HG03039 (cell line): ENCODE measurements at regions not wholly inside any gene's neighbourhood (a gene's known extent, or its start where the extent isn't known, plus 50 kb on each side); places are given as distances from the start of the nearest gene placed in this dataset.

Source experiments
- ATAC-seq: cut with Tn5 transposase; IDR thresholded peaks from one replicate; pipeline ENCODE4 v1.9.1; 2021; ENCODE audit warnings: mild to moderate bottlenecking, moderate library complexity; ENCODE audit not compliant: unreplicated experiment

DNA sequence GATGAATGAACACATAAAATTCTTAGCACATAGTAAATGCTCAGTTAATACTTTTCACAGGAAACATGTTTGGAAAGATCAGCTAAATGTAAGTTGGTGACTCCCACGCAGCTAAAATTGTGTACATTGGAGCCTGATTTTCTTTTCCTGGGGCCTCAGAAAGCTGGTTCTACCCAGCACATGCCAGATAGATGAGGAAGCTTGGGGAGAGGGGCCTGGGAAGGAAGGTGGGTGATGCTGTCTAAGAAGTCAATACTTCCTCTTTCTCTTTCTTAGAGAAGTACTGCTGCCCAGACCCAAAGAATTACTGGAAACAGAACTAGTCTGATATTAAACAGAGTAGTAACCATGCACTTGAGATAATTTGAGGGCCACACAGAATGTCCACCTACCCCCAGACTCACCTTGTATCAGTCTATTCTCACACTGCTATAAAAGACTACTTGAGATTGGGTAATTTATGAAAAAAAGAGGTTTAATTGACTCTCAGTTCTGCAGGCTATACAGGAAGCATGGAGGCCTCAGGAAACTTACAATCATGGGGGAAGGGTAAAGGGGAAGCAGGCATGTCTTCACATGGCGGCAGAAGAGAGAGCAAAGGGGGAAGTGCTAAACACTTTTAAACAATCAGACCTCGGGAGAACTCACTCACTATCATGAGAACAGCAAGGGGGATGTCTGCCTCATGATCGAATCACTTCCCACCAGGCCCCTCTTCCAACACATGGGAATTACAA lies 123.3 kb upstream of the MED13L start:
- ATAC-seq, result no peak

DNA sequence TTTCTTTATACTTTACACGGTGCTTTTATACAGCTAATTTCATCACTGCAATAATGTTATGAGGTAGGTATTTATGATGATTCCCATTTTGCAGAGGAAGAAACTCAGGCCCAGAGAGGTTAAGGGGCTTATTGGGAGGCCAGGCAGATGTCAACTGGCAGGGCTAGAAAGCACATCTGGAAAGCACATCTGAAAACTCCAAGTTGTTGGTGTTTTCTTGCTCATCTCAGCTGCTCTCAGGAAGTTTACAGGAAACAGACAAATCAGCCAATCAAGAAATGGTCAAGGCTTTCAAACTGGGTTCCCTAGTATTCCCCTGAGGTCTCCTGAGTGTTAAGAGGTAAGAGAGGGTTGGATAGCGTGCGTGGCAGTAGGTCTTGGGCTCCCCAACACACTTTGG lies 124.1 kb upstream of the MED13L start:
- no peak for ATAC-seq

DNA sequence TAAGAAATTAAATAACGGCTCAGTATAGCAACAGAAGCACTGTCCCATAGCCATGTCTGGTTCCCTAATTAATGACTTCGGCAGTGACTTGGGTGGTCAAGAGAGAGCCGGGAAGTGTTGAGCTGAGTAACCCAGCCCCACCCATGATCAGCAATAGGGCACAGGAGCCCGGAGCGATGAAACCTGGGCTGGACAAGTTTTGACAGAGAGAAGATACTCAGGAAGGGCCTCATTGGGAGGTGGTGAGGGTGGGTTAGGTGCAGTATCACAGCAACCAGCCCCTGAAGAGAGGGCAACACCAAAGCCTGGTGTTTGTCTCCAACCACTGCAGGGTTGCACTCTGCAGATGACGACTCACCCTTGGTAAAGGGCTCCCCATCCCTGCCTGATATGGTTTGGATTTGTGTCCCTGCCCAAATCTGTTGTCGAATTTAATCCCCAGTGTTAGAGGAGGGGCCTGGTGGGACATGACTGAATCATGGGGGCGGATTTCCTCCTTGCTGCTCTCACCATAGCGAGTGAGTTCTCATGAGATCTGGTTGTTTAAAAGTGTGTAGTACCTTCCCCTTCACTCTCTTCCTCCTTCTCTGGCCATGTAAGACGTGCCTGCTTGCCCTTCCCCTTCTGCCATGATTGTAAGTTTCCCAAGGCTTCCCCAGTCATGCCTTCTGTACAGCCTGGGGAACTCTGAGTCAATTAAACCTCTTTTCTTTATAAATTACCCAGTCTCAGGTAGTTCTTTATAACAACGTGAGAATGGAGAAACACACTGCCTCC lies 124.9 kb upstream of the MED13L start:
- no peak for ATAC-seq

DNA sequence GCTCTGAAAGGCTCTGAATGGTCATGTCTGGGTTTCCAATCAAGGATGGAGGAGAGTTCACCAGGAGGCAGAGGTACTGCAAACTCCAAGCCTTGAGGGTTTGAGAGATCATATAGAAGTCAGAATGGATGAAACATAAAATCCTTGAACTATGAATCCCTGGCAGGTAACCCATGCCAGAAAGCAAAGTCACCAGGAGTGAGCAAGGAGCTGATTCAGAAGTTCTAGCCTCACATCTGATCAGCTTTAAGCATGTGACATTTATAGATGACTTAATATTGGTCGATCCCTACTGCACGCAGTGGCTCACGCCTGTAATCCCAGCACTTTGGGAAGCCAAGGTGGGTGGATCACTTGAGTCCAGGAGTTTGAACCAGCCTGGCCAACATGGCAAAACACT lies 126.1 kb upstream of the MED13L start:
- ATAC-seq, result no peak

DNA sequence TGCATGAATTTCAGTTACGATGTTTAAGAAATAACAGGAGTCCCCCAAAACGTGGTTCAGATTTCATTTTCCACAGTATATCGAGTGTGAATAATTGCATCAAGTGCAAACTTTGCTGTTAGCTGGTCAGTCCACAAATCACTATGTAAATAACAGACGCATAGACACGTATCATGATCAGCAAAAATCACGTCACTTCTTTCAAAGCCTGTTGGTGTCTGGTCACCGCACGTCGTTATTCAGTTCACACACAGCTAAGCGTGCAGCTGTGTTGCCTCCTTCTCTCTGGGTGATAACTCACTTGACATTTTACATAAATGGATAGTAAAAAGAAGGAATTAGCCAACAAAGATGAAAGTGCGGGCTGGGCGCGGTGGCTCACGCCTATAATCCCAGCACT lies 126.8 kb upstream of the MED13L start:
- no peak for ATAC-seq

DNA sequence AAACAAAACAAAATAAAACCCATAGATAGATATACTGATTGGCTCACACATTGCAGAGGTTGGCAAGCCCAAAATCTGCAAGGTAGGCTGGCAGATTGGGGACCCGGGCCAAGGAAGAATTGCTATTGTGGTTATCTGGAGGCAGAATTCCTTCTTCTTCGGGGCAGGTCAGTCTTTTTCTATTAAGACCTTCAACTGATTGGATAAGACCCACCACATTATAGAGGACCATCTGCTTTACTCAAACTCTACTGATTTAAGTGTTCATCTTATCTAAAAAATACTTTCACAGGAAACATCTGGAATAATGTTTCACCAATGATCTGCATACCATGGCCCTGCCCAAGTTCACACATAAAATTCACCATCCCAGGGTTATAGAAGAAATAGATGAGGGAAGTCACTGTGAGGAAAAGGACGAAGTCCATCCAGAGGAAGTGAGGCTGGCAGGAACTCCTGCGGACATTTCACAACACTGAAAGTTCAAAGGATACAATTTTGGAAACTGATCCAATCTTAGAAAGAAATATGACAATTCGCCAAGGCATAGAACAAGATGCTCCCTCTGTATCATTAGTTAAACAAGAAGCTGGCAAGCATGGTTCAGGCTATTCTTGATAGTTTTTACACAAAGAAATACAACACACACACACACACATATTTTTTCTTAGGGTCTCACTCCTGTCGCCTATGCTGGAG lies 127.6 kb upstream of the MED13L start:
- no peak for ATAC-seq

DNA sequence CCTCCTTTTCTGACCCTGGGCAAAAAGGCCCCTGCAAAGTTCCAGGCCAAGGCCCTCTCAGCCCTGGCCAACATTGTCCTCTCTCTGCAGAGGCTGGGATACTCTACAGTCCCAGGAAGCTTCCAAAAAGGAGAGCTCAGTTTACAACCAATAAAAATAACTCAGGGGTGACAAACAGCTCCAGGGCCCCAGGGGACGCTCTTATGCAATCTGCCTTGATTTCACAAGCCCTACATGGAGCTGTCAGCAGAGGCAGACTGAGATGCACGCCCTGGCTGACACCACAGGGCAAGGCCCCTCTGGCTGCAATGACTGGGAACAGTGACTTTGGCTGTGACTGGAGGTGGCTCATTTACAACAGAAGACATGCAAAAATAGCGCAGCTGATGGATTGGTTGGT lies 129.0 kb upstream of the MED13L start:
- ATAC-seq, result no peak

DNA sequence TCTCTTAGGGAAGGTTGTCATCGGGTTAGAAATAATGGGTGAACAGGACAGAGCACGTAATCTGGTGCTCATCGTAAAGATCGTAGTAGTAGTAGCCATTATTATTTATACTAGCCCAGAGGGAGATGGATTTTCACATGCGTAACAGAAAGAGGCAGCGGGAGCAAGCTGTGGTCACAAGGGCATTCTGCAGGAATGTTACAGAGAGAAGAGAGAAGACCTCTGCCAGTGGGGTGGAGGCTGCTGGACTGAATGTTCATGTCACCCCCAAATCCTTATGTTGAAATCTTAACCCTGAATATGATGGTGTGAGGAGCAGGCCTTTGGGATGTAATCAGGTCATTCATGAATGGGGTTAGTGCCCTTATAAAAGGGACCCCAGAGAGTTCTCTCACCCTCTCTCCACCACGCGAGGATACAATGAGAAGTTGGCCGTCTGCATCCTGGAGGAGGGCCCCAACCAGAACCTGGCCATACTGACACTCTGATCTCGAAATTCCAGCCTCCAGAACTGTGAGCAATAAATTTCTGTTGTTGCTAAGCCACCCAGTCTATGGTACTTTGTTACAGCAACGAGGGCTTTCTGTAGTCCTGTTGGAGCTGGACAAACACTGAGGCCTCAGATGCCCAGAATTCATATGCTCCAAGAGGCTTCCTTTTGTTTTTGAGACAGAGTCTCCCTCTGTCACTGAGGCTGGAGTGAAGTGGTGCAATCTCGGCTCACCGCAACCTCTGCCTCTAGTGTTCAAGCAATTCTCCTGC lies 131.2 kb upstream of the MED13L start:
- ATAC-seq, result no peak

DNA sequence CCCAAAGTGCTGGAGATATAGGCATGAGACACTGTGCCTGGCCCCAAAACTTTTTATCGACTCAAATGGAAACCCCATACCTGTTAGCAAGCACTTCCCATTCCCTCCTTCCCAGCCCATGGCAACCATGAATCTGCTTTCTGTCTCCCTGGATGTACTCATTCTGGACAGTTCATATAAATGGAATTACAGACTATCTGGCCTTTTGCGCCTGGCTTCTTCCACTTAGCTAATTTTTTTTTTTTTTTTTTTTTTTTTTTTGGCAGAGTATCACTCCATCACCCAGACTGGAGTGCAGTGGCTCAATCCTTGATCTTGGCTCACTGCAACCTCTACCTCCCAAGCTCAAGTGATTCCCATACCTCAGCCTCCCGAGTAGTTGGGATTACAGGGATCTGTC lies 134.5 kb upstream of the MED13L start:
- no peak for ATAC-seq

DNA sequence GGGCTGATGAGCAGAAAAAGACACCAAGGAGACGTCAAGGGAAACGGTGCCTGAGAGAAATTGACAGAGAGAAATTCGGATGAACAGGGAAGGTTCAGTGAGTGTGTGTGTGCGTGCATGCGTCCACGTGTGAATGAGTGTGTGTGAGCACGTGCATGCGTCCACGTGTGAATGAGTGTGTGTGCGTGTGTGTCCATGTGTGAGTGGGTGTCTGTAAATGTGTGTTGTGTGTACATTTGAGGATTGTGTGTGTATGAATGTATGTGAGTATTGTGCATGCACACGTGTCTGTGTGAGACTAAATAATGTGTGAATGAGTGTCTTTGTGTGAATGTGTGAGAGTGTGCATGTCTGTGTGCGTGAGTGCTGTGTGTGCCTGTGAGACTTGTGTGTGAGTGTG lies 137.4 kb upstream of the MED13L start:
- no peak for ATAC-seq

DNA sequence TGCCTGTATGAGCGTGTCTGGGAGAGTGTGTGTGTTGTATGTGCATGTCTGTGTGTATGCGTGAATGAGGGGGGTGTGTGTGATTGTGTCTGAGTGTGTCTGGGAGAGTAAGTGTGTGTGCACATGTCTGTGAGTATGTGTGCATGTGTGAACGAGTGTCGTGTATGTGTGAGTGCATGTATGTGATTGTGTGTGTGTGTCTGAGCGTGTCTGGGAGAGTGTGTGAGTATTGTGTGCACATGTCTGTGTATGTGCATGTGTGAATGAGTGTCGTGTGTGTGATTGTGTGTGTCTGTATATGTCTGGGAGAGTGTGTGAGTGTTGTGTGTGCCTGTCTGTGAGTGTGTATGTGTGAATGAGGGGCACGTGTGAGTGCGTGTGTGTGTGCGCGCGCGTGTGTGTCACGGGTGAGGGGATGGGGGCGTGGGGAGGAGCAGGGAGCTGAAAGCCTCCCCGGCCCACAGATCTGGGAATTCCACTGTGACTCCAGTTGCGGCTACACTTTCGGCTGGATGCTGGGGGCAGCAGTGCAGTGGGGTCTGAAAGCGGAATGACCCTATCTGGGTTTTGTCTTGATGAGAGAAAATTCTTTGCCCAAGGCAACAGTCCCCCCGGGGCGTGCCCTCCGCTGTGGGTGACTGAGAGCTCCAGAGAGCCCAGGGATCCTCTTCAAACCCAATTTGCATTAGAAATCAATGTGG lies 138.1 kb upstream of the MED13L start:
- no peak for ATAC-seq

DNA sequence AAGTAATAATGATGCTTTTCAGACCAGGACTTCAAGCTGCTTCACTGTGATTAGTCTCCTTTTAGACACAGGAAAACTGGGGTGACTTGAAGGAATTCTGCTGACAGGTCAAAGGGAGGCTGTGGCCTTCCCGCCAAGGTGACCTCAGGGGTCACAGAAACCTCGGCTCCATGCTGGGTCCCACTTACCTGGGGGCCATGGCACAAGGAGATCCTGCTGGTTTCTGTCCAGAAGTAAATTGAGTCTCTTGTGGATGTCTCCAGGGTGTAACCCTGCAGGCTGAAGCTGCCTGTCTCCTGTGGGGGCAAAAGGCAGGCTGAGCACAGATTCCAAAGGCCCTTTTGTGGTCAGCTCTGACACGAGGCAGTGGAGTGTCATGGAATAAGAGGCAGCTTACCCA lies 138.7 kb upstream of the MED13L start:
- ATAC-seq, result no peak

DNA sequence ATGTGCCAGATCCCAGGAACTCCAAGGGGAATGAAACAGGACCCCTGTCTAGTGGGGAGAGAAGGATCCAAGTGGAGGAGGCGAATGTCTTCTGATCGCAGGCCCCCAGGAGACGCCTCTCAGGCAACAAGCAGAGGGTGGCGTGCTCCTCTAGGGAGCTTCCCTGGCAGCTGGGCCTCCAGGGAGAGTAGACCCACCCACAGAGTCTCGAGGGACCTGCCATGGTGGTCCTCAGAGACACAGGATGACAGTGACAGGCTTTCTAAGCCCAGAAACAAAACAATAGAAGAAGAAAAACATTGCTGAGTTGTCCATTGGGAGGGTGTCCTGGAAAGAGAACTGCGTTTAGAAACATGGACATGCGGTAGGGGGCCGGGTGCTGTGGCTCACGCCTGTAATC lies 140.6 kb upstream of the MAP1LC3B2 start:
- ATAC-seq, result no peak

DNA sequence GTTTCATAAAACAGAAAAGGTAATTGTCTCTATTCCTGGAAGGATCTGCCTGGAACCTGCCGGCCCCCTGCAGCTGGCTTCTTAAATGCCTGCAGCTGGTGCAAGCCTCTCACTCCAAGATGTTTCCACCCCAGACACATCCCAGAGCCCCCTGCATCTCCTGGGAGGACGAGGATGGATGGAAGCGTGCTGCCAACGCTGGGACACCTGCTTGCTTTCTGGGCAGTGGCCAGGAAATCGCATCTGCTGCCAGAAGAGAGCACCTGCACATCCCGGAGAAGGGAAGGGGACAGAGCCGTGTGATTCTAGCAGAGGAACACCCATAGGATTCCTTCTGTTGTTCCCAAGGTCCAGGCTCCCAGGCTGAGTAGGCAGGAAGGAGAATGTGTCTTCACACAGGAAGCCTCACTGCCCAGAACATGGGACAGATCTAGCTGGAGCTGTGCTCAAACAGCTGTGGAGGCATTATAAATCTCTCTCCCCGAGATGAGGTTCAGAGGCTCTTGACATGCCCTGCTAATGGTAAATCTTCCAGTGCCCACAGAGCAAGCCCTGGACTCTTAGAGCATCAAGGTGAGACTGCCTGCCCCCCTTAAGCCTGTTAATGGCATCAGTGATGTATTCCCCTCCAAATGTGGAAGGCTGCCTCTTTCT lies 138.8 kb upstream of the MAP1LC3B2 start:
- ATAC-seq, result no peak

DNA sequence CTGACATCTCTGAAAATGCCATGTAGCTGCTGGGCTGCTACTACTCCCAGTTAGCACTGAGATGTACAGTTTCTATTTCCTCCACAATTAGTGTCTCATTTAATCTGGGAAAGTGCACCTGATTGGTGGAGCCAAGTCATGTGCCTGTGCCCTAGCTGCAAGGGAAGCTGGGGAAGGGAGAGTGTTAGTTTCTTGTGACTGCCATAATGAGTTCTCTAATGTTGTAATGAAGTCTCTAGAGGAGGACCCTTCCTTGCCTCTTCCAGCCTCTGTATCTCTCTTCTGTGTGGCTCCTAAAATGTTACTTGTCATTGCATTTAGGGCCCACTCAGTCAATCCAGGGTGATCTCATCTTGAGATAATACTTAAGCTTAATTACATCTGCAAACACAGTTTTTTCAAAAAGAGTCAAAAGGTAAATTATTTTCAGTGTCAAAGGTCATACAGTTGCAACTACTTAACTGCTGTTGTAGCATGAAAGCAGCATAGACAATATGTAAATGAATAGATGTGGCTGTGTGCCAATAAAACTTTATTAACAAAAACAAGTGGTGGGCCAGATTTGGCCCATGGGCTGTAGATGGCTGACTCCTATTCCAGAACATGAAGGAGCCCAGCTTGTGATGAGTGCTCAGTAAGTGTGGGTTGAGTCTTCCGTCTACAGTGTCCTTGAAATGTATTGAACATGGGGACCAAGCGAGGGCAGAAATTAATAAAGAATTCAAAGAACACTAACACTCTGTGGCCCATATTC lies 137.2 kb upstream of the MAP1LC3B2 start:
- no peak for ATAC-seq

DNA sequence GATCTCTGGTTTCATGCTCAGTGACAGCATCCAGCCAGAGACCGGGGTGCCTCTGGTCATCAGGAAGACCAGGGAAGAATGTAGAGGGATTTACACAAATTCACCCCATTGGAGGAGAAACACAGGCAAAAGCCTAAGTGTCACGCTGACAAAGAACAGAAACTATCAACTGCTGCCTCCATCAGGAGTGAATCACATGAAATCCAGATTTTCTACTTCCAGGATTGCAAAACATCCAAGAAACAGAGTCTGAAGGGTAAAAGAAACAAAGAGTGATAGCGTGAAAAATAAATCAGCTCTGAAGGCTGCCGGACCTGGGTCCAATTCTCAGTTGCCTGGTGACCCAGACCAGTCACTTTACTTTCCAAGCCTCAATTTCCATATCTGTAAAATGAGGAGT lies 136.1 kb upstream of the MAP1LC3B2 start:
- no peak for ATAC-seq

DNA sequence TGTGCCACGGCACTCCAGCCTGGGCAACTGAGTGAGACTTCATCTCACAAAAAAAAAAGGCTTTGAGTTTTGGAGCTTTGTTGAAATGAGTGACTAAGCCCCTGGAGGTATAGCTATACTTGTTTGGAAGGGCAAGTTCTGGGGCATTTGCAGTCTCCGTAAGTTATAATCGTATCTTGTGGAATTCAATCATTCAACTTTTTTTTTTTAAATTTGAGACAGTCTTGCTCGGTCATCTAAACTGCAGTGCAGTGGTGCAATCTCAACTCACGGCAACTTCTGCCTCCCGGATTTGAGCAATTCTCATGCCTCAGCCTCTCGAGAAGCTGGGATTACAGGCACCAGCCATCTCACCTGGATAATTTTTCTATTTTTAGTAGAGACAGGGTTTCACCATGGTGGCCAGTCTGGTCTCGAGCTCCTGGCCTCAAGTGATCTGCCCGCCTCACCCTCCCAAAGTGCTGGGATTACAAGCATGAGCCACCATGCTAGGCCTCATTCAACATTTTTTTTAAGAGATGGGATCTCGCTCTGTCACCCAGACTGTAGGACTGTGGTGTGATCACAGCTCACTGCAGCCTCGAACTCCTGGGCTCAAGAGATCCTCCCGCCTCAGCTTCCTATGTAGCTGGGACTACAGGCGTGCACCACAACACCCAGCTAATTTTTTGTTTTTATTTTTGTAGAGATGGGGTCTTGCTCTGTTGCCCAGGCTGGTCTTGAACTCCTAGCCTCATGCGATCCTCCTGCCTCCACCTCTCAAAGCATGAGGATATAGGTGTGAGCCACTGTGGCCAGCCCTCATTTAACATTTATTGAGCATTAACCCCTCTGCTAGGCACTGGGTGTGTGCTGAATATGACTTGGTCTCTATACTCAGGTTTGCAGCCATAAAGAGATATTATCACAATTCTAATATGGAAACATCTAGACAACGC lies 133.7 kb upstream of the MAP1LC3B2 start:
- no peak for ATAC-seq

DNA sequence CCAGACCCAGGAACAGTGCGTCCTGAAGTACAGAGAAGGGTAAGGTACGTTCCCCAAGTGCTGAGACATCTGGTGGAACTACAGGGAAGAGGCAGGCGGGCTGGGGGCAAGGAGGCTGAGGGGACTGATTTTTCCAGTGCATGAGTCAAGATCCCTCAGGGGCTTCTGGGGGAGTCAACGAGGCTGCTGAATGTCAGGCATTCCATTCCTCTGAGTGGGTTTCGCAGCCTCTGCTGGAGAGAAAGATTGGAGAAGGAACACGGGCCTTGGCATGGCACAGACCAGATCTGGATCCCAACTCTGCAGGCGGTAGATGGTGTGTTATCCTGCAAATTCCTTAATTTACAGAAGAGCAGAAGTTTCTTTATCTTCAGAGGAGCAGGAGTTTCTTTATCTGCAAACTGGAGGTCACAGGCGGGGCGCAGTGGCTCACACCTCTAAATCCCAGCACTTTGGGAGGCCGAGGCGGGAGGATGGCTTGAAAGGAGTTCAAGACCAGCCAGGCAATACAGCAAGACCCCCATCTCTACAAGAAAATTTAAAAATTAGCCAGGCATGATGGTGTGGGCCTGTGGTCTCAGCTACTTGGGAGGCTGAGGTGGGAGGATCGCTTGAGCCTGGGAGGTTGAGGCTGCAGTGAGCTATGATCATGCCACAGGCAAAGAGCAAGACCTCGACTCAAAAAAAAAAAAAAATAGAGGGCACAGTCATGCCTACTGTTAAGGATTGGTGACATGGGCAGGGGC lies 132.6 kb upstream of the MAP1LC3B2 start:
- ATAC-seq, result no peak
